Mammary epithelial cell (primary cell): ENCODE measurements at regions not wholly inside any gene's neighbourhood (a gene's known extent, or its start where the extent isn't known, plus 50 kb on each side); places are given as distances from the start of the nearest gene placed in this dataset.

Source experiments
- CTCF ChIP-seq, 2 donors: IDR thresholded peaks in 1 of 2; conservative IDR thresholded peaks in 1 of 2; 2 replicates each; pipeline ENCODE4 v1.5.1; 2011 to 2012; ENCODE audit warnings: inconsistent platforms in 2 of 2, low read length in 2 of 2, mild to moderate bottlenecking in 2 of 2, control low read depth in 1 of 2, low read depth in 1 of 2; ENCODE audit not compliant: insufficient read depth in 1 of 2; ENCODE audit errors: extremely low read depth in 1 of 2
- EZH2 ChIP-seq: IDR thresholded peaks from 2 replicates; pipeline ENCODE4 v1.6.1; 2012; ENCODE audit warnings: low read length, inconsistent platforms, borderline replicate concordance

- no peak for TF ChIP-seq CTCF (conservative IDR thresholded peaks at IDR 0.05 in 1 of 2, IDR thresholded peaks at IDR 0.05 in 1 of 2; ENCODE audit: extremely low read depth in 1 of 2, insufficient read depth in 1 of 2, low read depth in 1 of 2, low read length in 2 of 2)
- no peak for TF ChIP-seq EZH2
Measured at GRCh38 chr5:125306741-125307140, 560.3 kb upstream of the ZNF608 start.
